H9 (cell line): ENCODE measurements at regions not wholly inside any gene's neighbourhood (a gene's known extent, or its start where the extent isn't known, plus 50 kb on each side); places are given as distances from the start of the nearest gene placed in this dataset.

Source experiments
- DNase-seq: peaks from one replicate; pipeline ENCODE4 v3.0.0-alpha.2; 2017
- H2AFZ ChIP-seq: one replicate; pipeline ENCODE4 v1.6.1; 2013; ENCODE audit warnings: mild to moderate bottlenecking, low read length, control low read depth, moderate library complexity
- H2AK5ac ChIP-seq: 2 replicates; pipeline ENCODE4 v1.6.1; 2013; ENCODE audit warnings: low read length, control low read depth, mixed read lengths; ENCODE audit not compliant: insufficient read length
- H2BK120ac ChIP-seq: one replicate; pipeline ENCODE4 v1.6.1; 2013; ENCODE audit warnings: low read depth, mild to moderate bottlenecking, low read length, control low read depth, inconsistent platforms; ENCODE audit not compliant: poor library complexity, severe bottlenecking
- H2BK12ac ChIP-seq: 2 replicates; pipeline ENCODE4 v1.6.1; 2013; ENCODE audit warnings: low read length, control low read depth, mixed read lengths, low read depth; ENCODE audit not compliant: insufficient read length
- H2BK15ac ChIP-seq: 2 replicates; pipeline ENCODE4 v1.6.1; 2013; ENCODE audit warnings: low read depth, low read length, control low read depth
- H2BK20ac ChIP-seq: one replicate; pipeline ENCODE4 v1.6.1; 2013; ENCODE audit warnings: low read depth, mild to moderate bottlenecking, low read length, control low read depth, inconsistent platforms; ENCODE audit not compliant: poor library complexity, severe bottlenecking
- H2BK5ac ChIP-seq: 2 replicates; pipeline ENCODE4 v1.6.1; 2013; ENCODE audit warnings: low read length, control low read depth, mixed read lengths; ENCODE audit not compliant: insufficient read length
- H3K14ac ChIP-seq: 2 replicates; pipeline ENCODE4 v1.6.1; 2013; ENCODE audit warnings: low read length, control low read depth; ENCODE audit not compliant: insufficient read depth
- H3K18ac ChIP-seq: 2 replicates; pipeline ENCODE4 v1.6.1; 2013; ENCODE audit warnings: low read depth, mild to moderate bottlenecking, mixed read lengths, low read length, control low read depth; ENCODE audit not compliant: insufficient read length
- H3K23ac ChIP-seq: 2 replicates; pipeline ENCODE4 v1.6.1; 2013; ENCODE audit warnings: low read length, control low read depth, mixed read lengths, low read depth; ENCODE audit not compliant: insufficient read length
- H3K23me2 ChIP-seq: 2 replicates; pipeline ENCODE4 v1.6.1; 2013; ENCODE audit warnings: low read depth, mild to moderate bottlenecking, mixed read lengths, low read length, control low read depth; ENCODE audit not compliant: insufficient read length, poor library complexity, severe bottlenecking
- H3K27ac ChIP-seq: 2 replicates; pipeline ENCODE4 v1.5.1; 2013; ENCODE audit warnings: low read length, control low read depth, mixed read lengths, low read depth; ENCODE audit not compliant: insufficient read length
- H3K27me3 ChIP-seq: 2 replicates; pipeline ENCODE4 v1.6.1; 2013; ENCODE audit warnings: low read length, control low read depth, inconsistent platforms; ENCODE audit not compliant: insufficient read depth
- H3K4ac ChIP-seq: 2 replicates; pipeline ENCODE4 v1.6.1; 2013; ENCODE audit warnings: low read depth, mild to moderate bottlenecking, control low read depth, inconsistent platforms, low read length, moderate library complexity
- H3K4me1 ChIP-seq: 2 replicates; pipeline ENCODE4 v1.6.1; 2013; ENCODE audit warnings: low read length, control low read depth, inconsistent platforms; ENCODE audit not compliant: insufficient read depth
- H3K4me2 ChIP-seq: 2 replicates; pipeline ENCODE4 v1.6.1; 2013; ENCODE audit warnings: low read length, control low read depth, mixed read lengths; ENCODE audit not compliant: insufficient read length, insufficient read depth
- H3K56ac ChIP-seq: 2 replicates; pipeline ENCODE4 v1.6.1; 2013; ENCODE audit warnings: low read depth, mild to moderate bottlenecking, mixed read lengths, low read length, control low read depth; ENCODE audit not compliant: insufficient read length
- H3K79me1 ChIP-seq: 2 replicates; pipeline ENCODE4 v1.6.1; 2013; ENCODE audit warnings: low read depth, mild to moderate bottlenecking, moderate library complexity, low read length, control low read depth, inconsistent platforms; ENCODE audit not compliant: insufficient read depth, poor library complexity, severe bottlenecking
- H3K79me2 ChIP-seq: 2 replicates; pipeline ENCODE4 v1.6.1; 2013; ENCODE audit warnings: low read length, control low read depth, inconsistent platforms; ENCODE audit not compliant: insufficient read depth
- H3K9ac ChIP-seq: 2 replicates; pipeline ENCODE4 v1.6.1; 2013; ENCODE audit warnings: low read length, control low read depth, mixed read lengths; ENCODE audit not compliant: insufficient read length; ENCODE audit errors: extremely low read depth
- H3K9me3 ChIP-seq: one replicate; pipeline ENCODE4 v1.6.1; 2013; ENCODE audit warnings: low read depth, low read length, inconsistent platforms; ENCODE audit not compliant: control insufficient read depth
- H3T11ph ChIP-seq: one replicate; pipeline ENCODE4 v1.6.1; 2013; ENCODE audit warnings: mild to moderate bottlenecking, low read length, control low read depth, inconsistent platforms
- H4K20me1 ChIP-seq: one replicate; pipeline ENCODE4 v1.6.1; 2013; ENCODE audit not compliant: control insufficient read depth, insufficient read length, insufficient read depth
- H4K5ac ChIP-seq: 2 replicates; pipeline ENCODE4 v1.6.1; 2013; ENCODE audit warnings: low read depth, mild to moderate bottlenecking, mixed read lengths, low read length, control low read depth; ENCODE audit not compliant: insufficient read length
- H4K8ac ChIP-seq: replicated peaks from 2 replicates; pipeline ENCODE4 v1.6.1; 2013; ENCODE audit warnings: low read length, control low read depth, mixed read lengths, low read depth; ENCODE audit not compliant: insufficient read length
- H4K91ac ChIP-seq: 2 replicates; pipeline ENCODE4 v1.6.1; 2013; ENCODE audit warnings: low read depth, mild to moderate bottlenecking, moderate library complexity, mixed read lengths, low read length, control low read depth; ENCODE audit not compliant: insufficient read length
- H3K27ac Mint-ChIP-seq, 3 experiments: 2 replicates in 2 of 3; 3 replicates in 1 of 3; pipeline ENCODE4 v1.8.0; 2020 to 2021; ENCODE audit warnings: mixed read lengths in 3 of 3, mild to moderate bottlenecking in 1 of 3, moderate library complexity in 1 of 3
- H3K27me3 Mint-ChIP-seq: 2 replicates; pipeline ENCODE4 v1.8.0; 2021; ENCODE audit warnings: low read depth, mild to moderate bottlenecking, moderate library complexity, mixed read lengths
- H3K36me3 Mint-ChIP-seq, 3 experiments: 2 replicates in 2 of 3; 3 replicates in 1 of 3; pipeline ENCODE4 v1.8.0; 2020 to 2021; ENCODE audit warnings: low read depth in 3 of 3, mixed read lengths in 3 of 3; ENCODE audit not compliant: insufficient read depth in 1 of 3
- H3K4me1 Mint-ChIP-seq, 2 experiments: 2 replicates each; pipeline ENCODE4 v1.8.0; 2020; ENCODE audit warnings: mixed read lengths in 2 of 2
- H3K4me3 Mint-ChIP-seq, 2 experiments: 2 replicates in 1 of 2; 3 replicates in 1 of 2; pipeline ENCODE4 v1.8.0; 2020 to 2021; ENCODE audit warnings: mild to moderate bottlenecking in 2 of 2, mixed read lengths in 2 of 2, moderate library complexity in 1 of 2
- H3K9me3 Mint-ChIP-seq, 2 experiments: 2 replicates in 1 of 2; 3 replicates in 1 of 2; pipeline ENCODE4 v1.8.0; 2020; ENCODE audit warnings: mild to moderate bottlenecking in 2 of 2, mixed read lengths in 2 of 2, moderate library complexity in 1 of 2
- CTCF ChIP-seq: fragments of 200-600 bp; sonication (generic); conservative IDR thresholded peaks from 3 replicates; pipeline ENCODE4 v1.8.0; 2021; ENCODE audit warnings: antibody characterized with exemption, mild to moderate bottlenecking
- WGBS: extraction: QIAGEN DNeasy Blood & Tissue Kit; methylation state at CpG from one replicate; pipeline ENCODE4 v1.1.7; 2013; ENCODE audit warnings: missing lambda C conversion rate, low lambda C conversion rate, mixed read lengths; ENCODE audit not compliant: insufficient read length; ENCODE audit errors: extremely low coverage; 5-methylcytosine and 5-hydroxymethylcytosine counted together

- Histone ChIP-seq H3K79me2 (no peaks in the 10 kb centered on the region), H3K4me2 (no peak overlapping the region), H3K23ac (no peak overlapping the region), H4K5ac (no peak overlapping the region), H3K56ac (no peak overlapping the region), H3K4ac (no peak overlapping the region), H3K14ac (no peak overlapping the region), H2BK15ac (no peak overlapping the region), H3K4me1 (no peaks in the 10 kb centered on the region; the same call in 1 of the 2 replicates), H2AK5ac (no peak overlapping the region), H2BK12ac (no peak overlapping the region), H2BK120ac (no peak overlapping the region), H3K9ac (no peak overlapping the region), H4K91ac (no peak overlapping the region), H2BK5ac (no peak overlapping the region), H3K23me2 (no peaks in the 10 kb centered on the region), H3K27me3 (no peaks in the 10 kb centered on the region), H4K20me1 (no peaks in the 10 kb centered on the region), H3K79me1 (no peaks in the 10 kb centered on the region), H3K18ac (no peak overlapping the region), H3T11ph (no peak overlapping the region), H3K27ac (no peak overlapping the region), H4K8ac (no peak overlapping the region), H3K9me3 (no peaks in the 10 kb centered on the region), H2BK20ac (no peak overlapping the region), H2AFZ (no peak overlapping the region)
- WGBS, result no CpG with 5 or more reads among the region's 3 CpGs
- H3K4me1 Mint-ChIP-seq, result peaks cover 0 to 4% of the 10 kb centered on the region in 2 experiments; a peak in 2 of 4 replicates
- H3K36me3 Mint-ChIP-seq, result no peaks in the 10 kb centered on the region
- TF ChIP-seq CTCF, result no peak
- H3K4me3 Mint-ChIP-seq, result no peak overlapping the region
- H3K27ac Mint-ChIP-seq, result no peak overlapping the region; a peak in 1 of 7 replicates
- no peak for DNase-seq
- H3K9me3 Mint-ChIP-seq, result no peaks in the 10 kb centered on the region
- no peaks in the 10 kb centered on the region for H3K27me3 Mint-ChIP-seq
These were observed 1168.4 kb downstream of the GATA3 start for GRCh38 chr10:9222917-9223316.
